ENCODE measurements at regions not wholly inside any gene's neighbourhood (a gene's known extent, or its start where the extent isn't known, plus 50 kb on each side); places are given as distances from the start of the nearest gene placed in this dataset.

DNA sequence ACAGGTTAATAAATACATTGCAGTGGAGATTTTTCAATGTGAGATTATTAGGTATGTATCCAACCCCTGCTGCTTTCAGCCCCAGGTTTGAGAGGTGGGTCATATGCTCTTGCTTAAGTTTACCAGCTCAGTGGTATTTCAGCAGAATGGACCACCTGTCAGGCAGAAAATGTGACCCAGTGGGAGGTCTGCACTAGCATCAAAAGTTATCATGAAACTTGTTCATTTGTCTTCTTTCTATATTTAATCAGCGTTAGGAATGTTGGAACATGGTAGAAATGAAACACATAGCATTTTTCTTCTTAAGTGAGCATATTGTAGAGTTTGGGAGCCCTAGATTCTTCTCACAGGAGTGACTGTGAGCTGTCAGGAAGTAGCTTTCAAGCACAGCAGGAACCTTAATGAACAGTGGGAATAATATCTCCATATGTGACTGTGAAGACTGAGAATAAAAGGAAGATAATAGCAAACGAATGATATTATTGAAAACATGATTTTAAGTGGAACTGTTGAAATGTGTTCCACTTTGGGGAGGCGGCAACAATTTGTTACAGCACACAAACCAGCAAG, 596.9 kb upstream of the CDH6 start:
- Histone ChIP-seq H2BK5ac (ENCODE audit: low read depth, low read length, poor library complexity, severe bottlenecking) (no peak overlapping the region), H2BK120ac (ENCODE audit: low read depth, low read length) (no peak overlapping the region), H3K9ac (ENCODE audit: low read length) (no peak overlapping the region), H2AK5ac (ENCODE audit: low read length, severe bottlenecking) (no peak overlapping the region), H3K27me3 (ENCODE audit: control insufficient read depth in 1 of 2, insufficient read depth in 1 of 2, low read length in 2 of 2) (no peaks in the 10 kb centered on the region), H3K14ac (ENCODE audit: low read length in 2 of 2) (no peak overlapping the region), H4K91ac (ENCODE audit: low read length) (no peak overlapping the region), H3K4me3 (ENCODE audit: insufficient read depth in 1 of 2, low read depth in 1 of 2, low read length in 2 of 2) (no peak overlapping the region), H3K4me2 (ENCODE audit: low read length, poor library complexity, severe bottlenecking) (no peak overlapping the region), H2AFZ (ENCODE audit: low read depth, low read length) (no peak overlapping the region), H3K23ac (ENCODE audit: low read length in 2 of 2) (no peak overlapping the region), H3K27ac (ENCODE audit: low read length, poor library complexity, severe bottlenecking) (no peak overlapping the region), H4K8ac (ENCODE audit: low read length) (no peak overlapping the region), H3K9me3 (ENCODE audit: control insufficient read depth, low read length) (peaks cover 4% of the 10 kb centered on the region), H3K4me1 (ENCODE audit: control insufficient read depth, insufficient read depth, low read depth, low read length) (no peaks in the 10 kb centered on the region), H3K4ac (ENCODE audit: low read depth in 1 of 2, low read length in 2 of 2) (no peak overlapping the region), H2BK12ac (ENCODE audit: low read length in 2 of 2) (no peak overlapping the region), H3K79me1 (replicated peaks; ENCODE audit: low read length, poor library complexity, severe bottlenecking) (no peaks in the 10 kb centered on the region), H3K36me3 (ENCODE audit: control insufficient read depth in 1 of 2, insufficient read depth in 2 of 2, low read depth in 1 of 2, low read length in 2 of 2) (no peaks in the 10 kb centered on the region), H3K18ac (ENCODE audit: low read depth in 1 of 2, low read length in 2 of 2) (no peak overlapping the region), H2BK15ac (ENCODE audit: low read depth, poor library complexity, severe bottlenecking) (no peak overlapping the region)
- WGBS = 63% methylated on average over 3 of the region's 3 CpGs
- no peak for DNase-seq

DNA sequence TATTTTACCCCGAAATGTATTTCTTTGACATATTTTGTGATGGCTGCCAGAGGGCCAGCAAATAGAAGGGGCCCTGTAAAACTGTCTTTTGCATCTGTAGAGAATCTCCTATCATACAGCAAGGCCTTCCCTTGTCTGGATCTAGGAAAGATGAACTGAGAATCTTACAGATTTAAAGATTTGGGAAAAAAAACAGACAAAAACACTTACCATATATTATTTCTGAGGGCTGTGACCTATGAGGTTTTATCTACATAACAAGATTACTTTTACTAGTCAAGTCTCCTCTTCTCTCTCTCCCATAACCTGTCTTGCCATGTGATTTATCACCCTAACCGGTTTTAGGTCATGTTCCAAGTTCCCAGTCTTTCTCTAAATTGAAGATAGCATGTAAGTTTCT, 599.2 kb upstream of the CDH6 start:
- Histone ChIP-seq H3K14ac (ENCODE audit: low read length in 2 of 2) (no peak overlapping the region), H3K27ac (ENCODE audit: low read length, poor library complexity, severe bottlenecking) (no peak overlapping the region), H3K9ac (ENCODE audit: low read length) (no peak overlapping the region), H2BK120ac (ENCODE audit: low read depth, low read length) (no peak overlapping the region), H3K4me2 (ENCODE audit: low read length, poor library complexity, severe bottlenecking) (no peak overlapping the region), H3K18ac (ENCODE audit: low read depth in 1 of 2, low read length in 2 of 2) (no peak overlapping the region), H3K27me3 (ENCODE audit: control insufficient read depth in 1 of 2, insufficient read depth in 1 of 2, low read length in 2 of 2) (no peaks in the 10 kb centered on the region), H3K4ac (ENCODE audit: low read depth in 1 of 2, low read length in 2 of 2) (no peak overlapping the region), H3K36me3 (ENCODE audit: control insufficient read depth in 1 of 2, insufficient read depth in 2 of 2, low read depth in 1 of 2, low read length in 2 of 2) (no peaks in the 10 kb centered on the region), H2BK5ac (ENCODE audit: low read depth, low read length, poor library complexity, severe bottlenecking) (no peak overlapping the region), H2BK15ac (ENCODE audit: low read depth, poor library complexity, severe bottlenecking) (no peak overlapping the region), H2BK12ac (ENCODE audit: low read length in 2 of 2) (no peak overlapping the region), H4K91ac (ENCODE audit: low read length) (no peak overlapping the region), H4K8ac (ENCODE audit: low read length) (no peak overlapping the region), H3K79me1 (replicated peaks; ENCODE audit: low read length, poor library complexity, severe bottlenecking) (no peaks in the 10 kb centered on the region), H3K23ac (ENCODE audit: low read length in 2 of 2) (no peak overlapping the region), H3K4me3 (ENCODE audit: insufficient read depth in 1 of 2, low read depth in 1 of 2, low read length in 2 of 2) (no peak overlapping the region), H2AFZ (ENCODE audit: low read depth, low read length) (no peak overlapping the region), H2AK5ac (ENCODE audit: low read length, severe bottlenecking) (no peak overlapping the region), H3K9me3 (ENCODE audit: control insufficient read depth, low read length) (peaks cover 8% of the 10 kb centered on the region), H3K4me1 (ENCODE audit: control insufficient read depth, insufficient read depth, low read depth, low read length) (no peaks in the 10 kb centered on the region)
- 100% methylated on average over 1 of the region's 2 CpGs for WGBS
- no peak for DNase-seq

DNA sequence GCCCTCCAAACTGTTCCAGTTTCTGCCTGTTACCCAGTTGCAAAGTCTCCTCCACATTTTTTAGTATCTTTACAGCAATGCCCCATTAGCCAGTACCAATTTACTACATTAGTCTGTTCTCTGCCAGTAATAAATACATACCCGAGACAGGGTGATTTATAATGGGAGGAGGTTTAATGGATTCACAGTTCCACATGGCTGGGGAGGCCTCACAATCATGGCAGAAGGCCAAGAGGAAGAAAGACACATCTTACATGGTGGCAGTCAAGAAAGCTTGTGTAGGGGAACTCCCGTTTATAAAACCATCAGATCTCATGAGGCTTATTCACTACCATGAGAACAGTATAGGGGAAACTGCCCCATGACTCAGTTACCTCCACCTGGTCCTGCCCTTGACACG, 600.7 kb upstream of the CDH6 start:
- no peak overlapping the region for H4K91ac ChIP-seq (ENCODE audit: low read length)
- H3K14ac ChIP-seq (ENCODE audit: low read length in 2 of 2) = no peak overlapping the region
- H3K4me3 ChIP-seq (ENCODE audit: insufficient read depth in 1 of 2, low read depth in 1 of 2, low read length in 2 of 2) = no peak overlapping the region
- no peak overlapping the region for H2AK5ac ChIP-seq (ENCODE audit: low read length, severe bottlenecking)
- H2AFZ ChIP-seq (ENCODE audit: low read depth, low read length) = no peak overlapping the region
- H3K27me3 ChIP-seq (ENCODE audit: control insufficient read depth in 1 of 2, insufficient read depth in 1 of 2, low read length in 2 of 2) = no peaks in the 10 kb centered on the region
- no peaks in the 10 kb centered on the region for H3K4me1 ChIP-seq (ENCODE audit: control insufficient read depth, insufficient read depth, low read depth, low read length)
- H2BK5ac ChIP-seq (ENCODE audit: low read depth, low read length, poor library complexity, severe bottlenecking) = no peak overlapping the region
- no peaks in the 10 kb centered on the region for H3K36me3 ChIP-seq (ENCODE audit: control insufficient read depth in 1 of 2, insufficient read depth in 2 of 2, low read depth in 1 of 2, low read length in 2 of 2)
- DNase-seq = no peak
- H3K18ac ChIP-seq (ENCODE audit: low read depth in 1 of 2, low read length in 2 of 2) = no peak overlapping the region
- no peak overlapping the region for H3K23ac ChIP-seq (ENCODE audit: low read length in 2 of 2)
- H3K9me3 ChIP-seq (ENCODE audit: control insufficient read depth, low read length) = peaks cover 13% of the 10 kb centered on the region
- H3K4me2 ChIP-seq (ENCODE audit: low read length, poor library complexity, severe bottlenecking) = no peak overlapping the region
- H2BK12ac ChIP-seq (ENCODE audit: low read length in 2 of 2) = no peak overlapping the region
- H2BK120ac ChIP-seq (ENCODE audit: low read depth, low read length) = no peak overlapping the region
- no peak overlapping the region for H4K8ac ChIP-seq (ENCODE audit: low read length)
- H3K27ac ChIP-seq (ENCODE audit: low read length, poor library complexity, severe bottlenecking) = no peak overlapping the region
- H3K4ac ChIP-seq (ENCODE audit: low read depth in 1 of 2, low read length in 2 of 2) = no peak overlapping the region
- no peaks in the 10 kb centered on the region for H3K79me1 ChIP-seq (replicated peaks; ENCODE audit: low read length, poor library complexity, severe bottlenecking)
- 75% methylated on average over 2 of the region's 3 CpGs for WGBS
- no peak overlapping the region for H2BK15ac ChIP-seq (ENCODE audit: low read depth, poor library complexity, severe bottlenecking)
- no peak overlapping the region for H3K9ac ChIP-seq (ENCODE audit: low read length)

DNA sequence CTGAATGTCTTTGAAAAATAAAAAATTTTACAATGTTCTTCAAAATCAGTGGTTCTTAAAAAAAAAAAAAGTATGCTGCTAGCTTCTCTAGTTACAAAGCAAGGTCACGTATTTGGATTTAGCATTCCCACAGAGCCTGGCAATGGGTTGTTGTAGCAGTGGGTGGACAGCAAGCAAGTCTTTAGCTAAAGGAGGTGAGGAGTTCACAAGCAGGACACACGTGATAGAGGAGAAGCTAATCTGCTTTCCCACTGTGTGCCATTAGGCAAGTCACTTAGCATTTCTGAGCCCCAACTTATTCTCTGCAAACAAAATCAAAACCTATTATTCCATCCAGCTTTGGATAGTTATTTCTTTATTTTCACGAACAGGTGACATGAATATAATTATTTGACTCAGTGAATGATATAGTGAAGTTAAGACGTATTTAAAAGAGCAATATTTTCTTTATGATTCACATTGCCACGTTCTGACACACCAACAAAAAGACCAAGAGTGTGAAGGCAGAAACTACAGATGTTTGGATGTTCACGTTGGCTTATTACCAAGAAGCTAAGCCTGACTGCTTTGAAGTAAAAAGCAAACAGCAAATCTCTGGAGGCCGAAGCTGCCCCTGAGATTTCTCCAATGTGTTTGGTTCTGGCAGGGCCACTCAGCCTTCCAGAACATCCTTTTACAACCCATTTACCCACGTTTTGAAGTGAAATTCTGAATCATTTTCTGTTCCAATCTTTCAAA, 612.1 kb upstream of the CDH6 start:
- 55% methylated on average over 6 of the region's 8 CpGs for WGBS
- H3K79me1 ChIP-seq (replicated peaks; ENCODE audit: low read length, poor library complexity, severe bottlenecking) = no peaks in the 10 kb centered on the region
- no peaks in the 10 kb centered on the region for H3K27me3 ChIP-seq (ENCODE audit: control insufficient read depth in 1 of 2, insufficient read depth in 1 of 2, low read length in 2 of 2)

More for the DNA sequence above, 612.1 kb upstream of the CDH6 start:
- Histone ChIP-seq H3K36me3 (ENCODE audit: control insufficient read depth in 1 of 2, insufficient read depth in 2 of 2, low read depth in 1 of 2, low read length in 2 of 2) (no peaks in the 10 kb centered on the region), H4K91ac (ENCODE audit: low read length) (no peak overlapping the region), H3K9ac (ENCODE audit: low read length) (no peak overlapping the region), H2BK120ac (ENCODE audit: low read depth, low read length) (no peak overlapping the region), H2BK5ac (ENCODE audit: low read depth, low read length, poor library complexity, severe bottlenecking) (no peak overlapping the region), H3K9me3 (ENCODE audit: control insufficient read depth, low read length) (no peaks in the 10 kb centered on the region), H3K23ac (ENCODE audit: low read length in 2 of 2) (no peak overlapping the region), H3K14ac (ENCODE audit: low read length in 2 of 2) (no peak overlapping the region), H3K27ac (ENCODE audit: low read length, poor library complexity, severe bottlenecking) (no peak overlapping the region), H3K4me3 (ENCODE audit: insufficient read depth in 1 of 2, low read depth in 1 of 2, low read length in 2 of 2) (no peak overlapping the region), H3K18ac (ENCODE audit: low read depth in 1 of 2, low read length in 2 of 2) (no peak overlapping the region), H3K4ac (ENCODE audit: low read depth in 1 of 2, low read length in 2 of 2) (no peak overlapping the region), H3K4me1 (ENCODE audit: control insufficient read depth, insufficient read depth, low read depth, low read length) (no peaks in the 10 kb centered on the region), H2AK5ac (ENCODE audit: low read length, severe bottlenecking) (no peak overlapping the region), H2BK15ac (ENCODE audit: low read depth, poor library complexity, severe bottlenecking) (no peak overlapping the region), H2AFZ (ENCODE audit: low read depth, low read length) (no peak overlapping the region), H3K4me2 (ENCODE audit: low read length, poor library complexity, severe bottlenecking) (no peak overlapping the region), H4K8ac (ENCODE audit: low read length) (no peak overlapping the region), H2BK12ac (ENCODE audit: low read length in 2 of 2) (no peak overlapping the region)
- no peak for DNase-seq
